ENCODE measurements at regions not wholly inside any gene's neighbourhood (a gene's known extent, or its start where the extent isn't known, plus 50 kb on each side); places are given as distances from the start of the nearest gene placed in this dataset.

DNA sequence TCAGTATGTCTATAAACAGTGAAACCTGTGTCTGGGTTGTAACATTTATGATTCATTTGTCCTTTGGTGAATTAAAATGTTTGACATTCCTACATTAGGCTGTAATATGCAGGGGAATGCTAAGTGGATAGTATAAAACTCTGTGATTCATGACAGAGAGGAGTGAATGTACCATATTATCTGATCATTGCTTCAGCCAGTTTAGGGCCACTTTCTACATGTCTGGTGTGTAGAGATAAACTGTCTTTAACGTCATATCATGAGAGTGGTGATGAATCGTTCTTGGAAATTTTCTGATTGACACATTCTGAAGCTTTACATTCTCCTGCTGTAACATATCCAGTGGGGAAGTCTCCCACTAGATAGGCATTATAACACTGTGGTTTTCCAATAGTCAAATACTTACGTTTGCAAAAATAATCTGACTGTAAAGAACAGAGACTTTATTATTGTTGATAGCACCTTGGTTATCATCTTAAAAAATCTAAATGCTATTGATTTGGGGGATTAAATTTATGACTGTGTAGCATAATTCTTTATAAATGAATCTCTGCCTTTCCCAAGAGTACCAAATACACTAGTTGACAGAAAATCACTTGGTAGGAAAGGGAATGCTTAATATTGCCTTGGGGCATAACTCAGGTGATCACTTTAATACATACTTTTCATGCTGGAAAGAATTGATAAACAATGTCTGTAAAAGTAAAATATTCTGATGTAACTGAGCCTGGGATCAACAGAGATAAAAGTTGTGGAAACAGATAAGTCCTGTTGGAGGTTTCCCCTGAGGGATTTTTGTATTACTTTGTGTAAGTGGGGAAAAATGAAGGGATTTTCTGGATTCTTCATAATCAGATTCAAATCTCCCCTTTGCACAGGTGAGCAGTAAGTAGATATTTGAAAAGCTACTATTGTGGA, 427.9 kb downstream of the JRKL start:
- no peak for DNase-seq
- no peaks in the 10 kb centered on the region for H3K27me3 ChIP-seq
- intact Hi-C loops (cut with DNase I; ENCODE audit: low total_unique reads): no loop called here
- no peaks in the 10 kb centered on the region for H3K9me3 ChIP-seq
- TF ChIP-seq POLR2A (IDR thresholded peaks at IDR 0.05) (no peak), CTCF (IDR thresholded peaks at IDR 0.05 in 4 of 5, conservative IDR thresholded peaks at IDR 0.05 in 1 of 5) (no peak)
- no peaks in the 10 kb centered on the region for H3K4me1 ChIP-seq
- in situ Hi-C loops (cut with MboI; ENCODE audit: low sequenced_read_pairs in 4 of 4): no loop called here
- no peaks in the 10 kb centered on the region for H3K36me3 ChIP-seq
- H3K4me3 ChIP-seq: no peak overlapping the region
- ATAC-seq: no peak
- no peak overlapping the region for H3K27ac ChIP-seq

DNA sequence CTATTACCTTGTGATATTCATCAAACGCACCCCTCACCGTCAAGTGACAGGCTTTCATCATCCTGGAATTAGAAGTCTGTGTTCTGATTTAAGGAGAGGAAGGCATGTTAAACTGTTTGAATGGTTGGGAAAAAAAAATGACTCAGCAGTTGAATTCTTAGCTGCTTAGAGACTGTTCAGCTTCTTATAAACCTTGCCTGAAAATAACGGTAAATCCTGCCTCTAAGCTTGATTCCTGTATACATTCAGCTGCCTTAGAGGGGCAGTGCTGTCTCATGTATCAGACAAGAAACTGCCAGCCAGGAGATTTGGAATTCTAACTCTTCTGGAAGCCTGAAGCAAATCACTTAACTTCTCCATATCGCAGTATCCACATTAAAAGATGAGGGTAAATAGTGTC, 437.4 kb downstream of the JRKL start:
- H3K27me3 ChIP-seq: no peaks in the 10 kb centered on the region
- no peak for ATAC-seq
- intact Hi-C loops (cut with DNase I; ENCODE audit: low total_unique reads): loop anchor here (10.0 kb wide), 1 partner anchor 318 kb away; no protein-coding TSS in a partner anchor

DNA sequence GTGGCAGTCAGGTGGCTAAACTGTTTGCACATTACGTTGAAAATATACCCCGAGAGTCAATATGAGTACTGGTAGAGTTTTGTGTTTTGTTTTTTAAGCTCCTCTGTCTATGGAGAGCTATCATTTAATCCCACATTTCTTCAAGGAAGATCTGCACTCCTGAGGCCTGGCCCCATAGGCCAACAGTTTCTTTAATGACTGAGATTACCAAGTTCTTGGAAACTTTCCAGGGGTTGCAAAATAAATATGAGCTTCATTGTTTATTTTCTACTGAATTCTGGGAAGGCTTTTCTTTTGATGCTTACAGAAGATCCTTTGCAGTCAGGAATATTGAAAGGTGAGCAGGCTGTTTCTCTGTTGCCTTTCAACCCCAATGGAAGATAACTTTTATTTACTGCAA, 452.0 kb downstream of the JRKL start:
- H3K4me1 ChIP-seq: no peaks in the 10 kb centered on the region
- ATAC-seq (no peak), DNase-seq (no peak)
- no peaks in the 10 kb centered on the region for H3K36me3 ChIP-seq
- in situ Hi-C loops (cut with MboI; ENCODE audit: low sequenced_read_pairs in 4 of 4) (no loop called here), intact Hi-C loops (cut with DNase I; ENCODE audit: low total_unique reads) (no loop called here)
- H3K9me3 ChIP-seq: no peaks in the 10 kb centered on the region
- no peak for TF ChIP-seq POLR2A (IDR thresholded peaks at IDR 0.05)
- no peak for TF ChIP-seq CTCF (IDR thresholded peaks at IDR 0.05 in 4 of 5, conservative IDR thresholded peaks at IDR 0.05 in 1 of 5)
- H3K27ac ChIP-seq: no peak overlapping the region
- H3K27me3 ChIP-seq: no peaks in the 10 kb centered on the region
- no peak overlapping the region for H3K4me3 ChIP-seq

More for the DNA sequence above, 437.4 kb downstream of the JRKL start:
- in situ Hi-C loops (cut with MboI; ENCODE audit: low sequenced_read_pairs in 4 of 4): no loop called here
- no peak overlapping the region for H3K4me3 ChIP-seq
- no peak overlapping the region for H3K27ac ChIP-seq
- no peaks in the 10 kb centered on the region for H3K4me1 ChIP-seq
- no peak for DNase-seq
- TF ChIP-seq CTCF (IDR thresholded peaks at IDR 0.05 in 4 of 5, conservative IDR thresholded peaks at IDR 0.05 in 1 of 5) (no peak), POLR2A (IDR thresholded peaks at IDR 0.05) (no peak)
- no peaks in the 10 kb centered on the region for H3K9me3 ChIP-seq
- H3K36me3 ChIP-seq: no peaks in the 10 kb centered on the region

DNA sequence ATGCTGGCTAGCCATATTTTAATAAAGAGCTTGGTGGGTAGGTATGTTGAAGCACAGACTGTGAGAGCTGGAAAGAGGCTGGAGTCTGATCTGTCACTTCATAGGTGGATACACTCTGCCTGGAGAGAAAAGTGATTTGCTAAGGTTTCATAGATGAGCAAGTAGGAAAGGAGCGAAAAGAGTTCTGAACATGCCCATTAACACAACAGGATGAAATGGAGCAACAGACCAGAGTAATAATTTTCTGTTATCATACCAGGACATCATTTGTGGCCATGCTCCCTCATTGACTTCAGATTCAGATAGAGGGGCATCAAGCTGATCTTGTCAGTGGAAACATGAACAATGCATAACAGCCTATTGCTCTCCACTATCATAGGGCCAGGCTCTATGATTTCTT, 452.9 kb downstream of the JRKL start:
- no peak for TF ChIP-seq POLR2A (IDR thresholded peaks at IDR 0.05)
- no peak for TF ChIP-seq CTCF (IDR thresholded peaks at IDR 0.05 in 4 of 5, conservative IDR thresholded peaks at IDR 0.05 in 1 of 5)
- H3K4me1 ChIP-seq: no peaks in the 10 kb centered on the region
- no peaks in the 10 kb centered on the region for H3K36me3 ChIP-seq
- no peak overlapping the region for H3K4me3 ChIP-seq
- no peaks in the 10 kb centered on the region for H3K9me3 ChIP-seq
- intact Hi-C loops (cut with DNase I; ENCODE audit: low total_unique reads): no loop called here
- ATAC-seq (no peak), DNase-seq (no peak)
- no peaks in the 10 kb centered on the region for H3K27me3 ChIP-seq
- no peak overlapping the region for H3K27ac ChIP-seq
- in situ Hi-C loops (cut with MboI; ENCODE audit: low sequenced_read_pairs in 4 of 4): no loop called here

All from gastrocnemius medialis (tissue), 4 donors.